Liver (tissue), 3 donors: ENCODE measurements at regions not wholly inside any gene's neighbourhood (a gene's known extent, or its start where the extent isn't known, plus 50 kb on each side); places are given as distances from the start of the nearest gene placed in this dataset.

ENCODE experiments used
- EGR1 ChIP-seq, 2 donors: IDR thresholded peaks; 2 replicates each; pipeline ENCODE4 v1.6.1; 2016 to 2018; ENCODE audit warnings: antibody characterized with exemption in 2 of 2, low read depth in 2 of 2
- GABPA ChIP-seq, 2 donors: IDR thresholded peaks in 1 of 2; conservative IDR thresholded peaks in 1 of 2; 2 replicates each; pipeline ENCODE4 v1.6.1; 2016; ENCODE audit warnings: antibody characterized with exemption in 2 of 2, mild to moderate bottlenecking in 1 of 2, moderate library complexity in 1 of 2
- HNF4A ChIP-seq, 2 donors: conservative IDR thresholded peaks; 2 replicates each; pipeline ENCODE4 v1.6.1; 2016; ENCODE audit warnings: antibody characterized with exemption in 2 of 2, mild to moderate bottlenecking in 2 of 2
- HNF4G ChIP-seq: IDR thresholded peaks from 2 replicates; pipeline ENCODE4 v1.6.1; 2016; ENCODE audit warnings: antibody characterized with exemption
- SP1 ChIP-seq: IDR thresholded peaks from 2 replicates; pipeline ENCODE4 v1.6.1; 2018; ENCODE audit warnings: antibody characterized with exemption, mild to moderate bottlenecking
- TAF1 ChIP-seq: conservative IDR thresholded peaks from 2 replicates; pipeline ENCODE4 v1.6.1; 2016; ENCODE audit warnings: antibody characterized with exemption, mild to moderate bottlenecking
- YY1 ChIP-seq: IDR thresholded peaks from 2 replicates; pipeline ENCODE4 v1.6.1; 2016; ENCODE audit warnings: antibody characterized with exemption, mild to moderate bottlenecking
- TF ChIP-seq, protein P1 (sequence below): fragments of 150-350 bp; IDR thresholded peaks from 2 replicates; pipeline ENCODE4 v1.5.1; 2017; ENCODE audit warnings: improper control_type of control experiment, low read depth, low read length; ENCODE audit not compliant: missing input control
- TF ChIP-seq, protein P2 (sequence below): IDR thresholded peaks from 2 replicates; pipeline ENCODE4 v1.6.1; 2016; ENCODE audit warnings: antibody characterized with exemption
- TF ChIP-seq, protein P3 (sequence below): IDR thresholded peaks from 2 replicates; pipeline ENCODE4 v1.6.1; 2016; ENCODE audit warnings: antibody characterized with exemption
- TF ChIP-seq, protein P4 (sequence below): IDR thresholded peaks from 2 replicates; pipeline ENCODE4 v1.6.1; 2016; ENCODE audit warnings: antibody characterized with exemption, mild to moderate bottlenecking
- TF ChIP-seq, protein P5 (sequence below): IDR thresholded peaks from 2 replicates; pipeline ENCODE4 v1.6.1; 2016; ENCODE audit warnings: antibody characterized with exemption
- donor health status: healthy.
- donor health status: healthy.

DNA sequence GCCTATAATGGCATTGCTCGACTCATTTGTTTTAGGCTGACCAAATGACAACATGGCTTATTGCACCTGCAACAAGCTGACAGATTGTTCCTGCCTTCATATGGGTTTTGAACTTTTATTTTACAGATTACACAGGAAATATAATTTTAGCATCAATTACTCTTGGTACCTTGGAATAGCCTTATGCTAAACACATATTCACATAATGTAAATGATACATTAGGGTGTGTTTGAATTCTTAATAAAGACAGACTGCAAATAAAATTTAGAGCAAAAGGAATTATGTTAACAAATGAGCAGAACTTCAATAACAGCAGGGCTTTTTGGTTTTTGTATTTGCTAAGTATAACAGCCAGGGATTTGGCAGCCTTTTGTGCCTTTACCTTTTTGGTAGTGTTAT, 51.9 kb upstream of the TMC3 start:
- TF ChIP-seq, protein P1, sequence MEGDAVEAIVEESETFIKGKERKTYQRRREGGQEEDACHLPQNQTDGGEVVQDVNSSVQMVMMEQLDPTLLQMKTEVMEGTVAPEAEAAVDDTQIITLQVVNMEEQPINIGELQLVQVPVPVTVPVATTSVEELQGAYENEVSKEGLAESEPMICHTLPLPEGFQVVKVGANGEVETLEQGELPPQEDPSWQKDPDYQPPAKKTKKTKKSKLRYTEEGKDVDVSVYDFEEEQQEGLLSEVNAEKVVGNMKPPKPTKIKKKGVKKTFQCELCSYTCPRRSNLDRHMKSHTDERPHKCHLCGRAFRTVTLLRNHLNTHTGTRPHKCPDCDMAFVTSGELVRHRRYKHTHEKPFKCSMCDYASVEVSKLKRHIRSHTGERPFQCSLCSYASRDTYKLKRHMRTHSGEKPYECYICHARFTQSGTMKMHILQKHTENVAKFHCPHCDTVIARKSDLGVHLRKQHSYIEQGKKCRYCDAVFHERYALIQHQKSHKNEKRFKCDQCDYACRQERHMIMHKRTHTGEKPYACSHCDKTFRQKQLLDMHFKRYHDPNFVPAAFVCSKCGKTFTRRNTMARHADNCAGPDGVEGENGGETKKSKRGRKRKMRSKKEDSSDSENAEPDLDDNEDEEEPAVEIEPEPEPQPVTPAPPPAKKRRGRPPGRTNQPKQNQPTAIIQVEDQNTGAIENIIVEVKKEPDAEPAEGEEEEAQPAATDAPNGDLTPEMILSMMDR, result no peak
- TF ChIP-seq, protein P2, sequence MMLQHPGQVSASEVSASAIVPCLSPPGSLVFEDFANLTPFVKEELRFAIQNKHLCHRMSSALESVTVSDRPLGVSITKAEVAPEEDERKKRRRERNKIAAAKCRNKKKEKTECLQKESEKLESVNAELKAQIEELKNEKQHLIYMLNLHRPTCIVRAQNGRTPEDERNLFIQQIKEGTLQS, result no peak
- TF ChIP-seq TAF1 (no peak), HNF4A (conservative IDR thresholded peaks at IDR 0.05) (no peak), EGR1 (IDR thresholded peaks at IDR 0.05; ENCODE audit: low read depth in 2 of 2) (no peak), YY1 (no peak), HNF4G (no peak), GABPA (IDR thresholded peaks at IDR 0.05 in 1 of 2, conservative IDR thresholded peaks at IDR 0.05 in 1 of 2) (no peak), SP1 (no peak)
- TF ChIP-seq, protein P3, sequence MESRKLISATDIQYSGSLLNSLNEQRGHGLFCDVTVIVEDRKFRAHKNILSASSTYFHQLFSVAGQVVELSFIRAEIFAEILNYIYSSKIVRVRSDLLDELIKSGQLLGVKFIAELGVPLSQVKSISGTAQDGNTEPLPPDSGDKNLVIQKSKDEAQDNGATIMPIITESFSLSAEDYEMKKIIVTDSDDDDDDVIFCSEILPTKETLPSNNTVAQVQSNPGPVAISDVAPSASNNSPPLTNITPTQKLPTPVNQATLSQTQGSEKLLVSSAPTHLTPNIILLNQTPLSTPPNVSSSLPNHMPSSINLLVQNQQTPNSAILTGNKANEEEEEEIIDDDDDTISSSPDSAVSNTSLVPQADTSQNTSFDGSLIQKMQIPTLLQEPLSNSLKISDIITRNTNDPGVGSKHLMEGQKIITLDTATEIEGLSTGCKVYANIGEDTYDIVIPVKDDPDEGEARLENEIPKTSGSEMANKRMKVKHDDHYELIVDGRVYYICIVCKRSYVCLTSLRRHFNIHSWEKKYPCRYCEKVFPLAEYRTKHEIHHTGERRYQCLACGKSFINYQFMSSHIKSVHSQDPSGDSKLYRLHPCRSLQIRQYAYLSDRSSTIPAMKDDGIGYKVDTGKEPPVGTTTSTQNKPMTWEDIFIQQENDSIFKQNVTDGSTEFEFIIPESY, result no peak
- TF ChIP-seq, protein P4, sequence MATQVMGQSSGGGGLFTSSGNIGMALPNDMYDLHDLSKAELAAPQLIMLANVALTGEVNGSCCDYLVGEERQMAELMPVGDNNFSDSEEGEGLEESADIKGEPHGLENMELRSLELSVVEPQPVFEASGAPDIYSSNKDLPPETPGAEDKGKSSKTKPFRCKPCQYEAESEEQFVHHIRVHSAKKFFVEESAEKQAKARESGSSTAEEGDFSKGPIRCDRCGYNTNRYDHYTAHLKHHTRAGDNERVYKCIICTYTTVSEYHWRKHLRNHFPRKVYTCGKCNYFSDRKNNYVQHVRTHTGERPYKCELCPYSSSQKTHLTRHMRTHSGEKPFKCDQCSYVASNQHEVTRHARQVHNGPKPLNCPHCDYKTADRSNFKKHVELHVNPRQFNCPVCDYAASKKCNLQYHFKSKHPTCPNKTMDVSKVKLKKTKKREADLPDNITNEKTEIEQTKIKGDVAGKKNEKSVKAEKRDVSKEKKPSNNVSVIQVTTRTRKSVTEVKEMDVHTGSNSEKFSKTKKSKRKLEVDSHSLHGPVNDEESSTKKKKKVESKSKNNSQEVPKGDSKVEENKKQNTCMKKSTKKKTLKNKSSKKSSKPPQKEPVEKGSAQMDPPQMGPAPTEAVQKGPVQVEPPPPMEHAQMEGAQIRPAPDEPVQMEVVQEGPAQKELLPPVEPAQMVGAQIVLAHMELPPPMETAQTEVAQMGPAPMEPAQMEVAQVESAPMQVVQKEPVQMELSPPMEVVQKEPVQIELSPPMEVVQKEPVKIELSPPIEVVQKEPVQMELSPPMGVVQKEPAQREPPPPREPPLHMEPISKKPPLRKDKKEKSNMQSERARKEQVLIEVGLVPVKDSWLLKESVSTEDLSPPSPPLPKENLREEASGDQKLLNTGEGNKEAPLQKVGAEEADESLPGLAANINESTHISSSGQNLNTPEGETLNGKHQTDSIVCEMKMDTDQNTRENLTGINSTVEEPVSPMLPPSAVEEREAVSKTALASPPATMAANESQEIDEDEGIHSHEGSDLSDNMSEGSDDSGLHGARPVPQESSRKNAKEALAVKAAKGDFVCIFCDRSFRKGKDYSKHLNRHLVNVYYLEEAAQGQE, result no peak
- TF ChIP-seq, protein P5, sequence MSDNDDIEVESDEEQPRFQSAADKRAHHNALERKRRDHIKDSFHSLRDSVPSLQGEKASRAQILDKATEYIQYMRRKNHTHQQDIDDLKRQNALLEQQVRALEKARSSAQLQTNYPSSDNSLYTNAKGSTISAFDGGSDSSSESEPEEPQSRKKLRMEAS, result no peak
